Right renal cortex interstitium (tissue), 3 donors: ENCODE measurements at regions not wholly inside any gene's neighbourhood (a gene's known extent, or its start where the extent isn't known, plus 50 kb on each side); places are given as distances from the start of the nearest gene placed in this dataset.
A peak's percentile ranks its signal among the peaks of the same experiment; 100 is the strongest.

Source experiments
- DNase-seq, 3 donors: peaks; one replicate each; pipeline ENCODE4 v3.0.0-alpha.2; 2013; ENCODE audit warnings: low read depth in 3 of 3, low spot score in 2 of 3

DNA sequence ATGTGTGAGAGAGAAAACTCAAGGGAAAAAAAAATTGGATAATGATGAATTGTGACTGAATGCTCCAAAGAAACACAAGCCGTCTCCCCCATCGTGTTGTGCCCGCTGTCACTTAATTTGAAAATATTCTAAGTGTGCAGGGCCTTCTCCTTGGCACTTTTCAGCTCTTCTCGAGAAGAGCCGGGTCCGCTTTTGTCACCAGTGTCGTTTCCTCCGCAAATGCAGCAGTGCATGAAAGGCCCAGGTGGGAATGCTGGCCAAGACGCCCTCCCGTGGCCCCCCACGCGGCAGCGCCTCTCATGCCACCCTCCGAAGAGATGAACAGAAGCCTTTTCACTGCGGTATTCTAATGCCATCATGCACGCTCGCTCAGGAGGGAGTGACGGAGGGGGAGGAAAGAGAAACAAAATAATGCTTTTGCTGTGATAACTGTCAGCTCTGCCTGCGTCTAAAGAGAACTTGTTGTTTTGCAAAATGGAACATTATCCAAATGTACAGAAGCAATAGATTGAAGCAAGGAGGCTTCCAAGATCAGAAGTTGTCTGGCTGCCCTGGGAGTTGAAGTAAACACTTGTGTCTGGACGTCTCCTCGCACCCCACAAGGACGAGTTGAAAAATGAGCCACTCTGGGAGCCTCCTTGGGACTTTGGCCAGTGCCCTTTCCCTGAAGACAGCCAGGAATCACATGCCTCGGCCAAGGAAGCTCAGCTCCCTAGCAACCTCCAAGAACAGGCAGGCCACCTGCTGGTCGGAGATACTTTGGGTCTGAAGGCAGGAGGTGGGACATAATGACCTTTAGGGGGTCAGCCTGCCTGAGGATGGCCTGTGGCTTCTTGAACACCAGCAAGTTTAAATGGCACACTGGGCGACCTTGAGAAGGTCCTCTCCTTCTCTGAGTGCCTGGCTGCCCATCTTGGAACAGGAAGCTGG, 166.1 kb upstream of the ZC3H12A start:
- DNase-seq, result no peak

DNA sequence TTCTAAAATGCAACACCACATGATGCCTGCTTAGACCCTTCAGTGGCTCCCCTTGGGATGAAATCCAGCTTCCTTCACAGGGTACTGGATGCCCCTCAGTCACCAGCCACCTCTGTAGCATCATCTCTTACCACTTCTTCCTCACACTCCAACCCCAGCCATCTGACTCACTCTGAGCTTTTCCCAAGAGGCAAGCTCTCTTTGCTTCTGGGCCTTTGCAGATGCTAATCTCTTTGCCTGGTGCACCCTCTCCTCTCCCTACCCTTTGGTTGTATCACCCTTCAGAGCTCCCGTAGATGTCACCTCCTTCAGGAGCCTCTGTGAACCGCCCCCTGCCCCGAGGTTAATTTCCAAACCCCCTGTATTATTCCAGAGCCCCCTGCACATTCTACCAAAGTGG, 164.8 kb upstream of the ZC3H12A start:
- no peak for DNase-seq

DNA sequence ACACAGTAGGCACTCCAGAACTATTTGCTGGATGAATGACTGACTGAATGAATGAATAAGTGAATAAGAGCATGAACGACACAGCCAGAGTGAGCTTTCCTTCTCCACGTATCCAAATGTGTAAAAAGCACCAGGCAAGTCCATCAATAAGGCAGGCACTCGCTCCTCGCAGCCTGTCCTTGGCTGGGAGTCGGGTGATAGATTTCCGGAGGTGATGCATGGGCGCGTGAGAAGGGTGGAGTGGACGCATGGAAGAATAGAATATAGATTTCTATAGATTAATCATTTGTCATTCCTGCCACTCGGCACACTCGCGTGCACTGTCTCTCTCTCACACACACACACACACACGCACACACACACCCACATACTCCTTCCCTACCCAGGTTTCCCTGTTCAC, 164.3 kb upstream of the ZC3H12A start:
- no peak for DNase-seq

DNA sequence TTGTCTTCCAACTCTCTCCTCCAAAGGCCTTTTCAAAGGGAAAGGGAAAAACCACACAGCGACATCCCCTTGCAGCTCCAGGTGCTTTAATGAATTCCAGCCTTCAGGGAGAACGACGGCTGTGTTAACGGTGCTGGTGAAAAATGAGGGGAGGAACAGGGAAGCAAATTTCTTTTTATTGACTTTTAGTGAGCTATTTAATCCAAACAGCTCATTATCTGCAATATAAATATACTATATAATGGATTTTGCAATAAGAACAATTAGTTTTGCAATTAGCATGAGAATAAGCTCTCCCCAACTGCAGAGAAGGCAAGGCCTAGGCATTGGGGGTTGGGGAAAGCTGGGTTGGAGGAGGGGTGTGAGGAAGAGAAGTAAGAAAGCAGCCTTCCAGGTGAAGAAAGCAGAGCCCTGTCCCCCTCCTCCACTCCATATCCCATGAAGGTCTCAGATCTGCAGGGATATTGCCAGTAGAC, 159.0 kb upstream of the ZC3H12A start:
- no peak for DNase-seq

- DNase-seq, result peak in 2 of 3 donors; percentile 23 to 26
Measured at GRCh38 chr1:37317870-37318467, 156.4 kb upstream of the ZC3H12A start.

- no peak for DNase-seq
Measured at GRCh38 chr1:37318490-37318889, 155.9 kb upstream of the ZC3H12A start.

DNA sequence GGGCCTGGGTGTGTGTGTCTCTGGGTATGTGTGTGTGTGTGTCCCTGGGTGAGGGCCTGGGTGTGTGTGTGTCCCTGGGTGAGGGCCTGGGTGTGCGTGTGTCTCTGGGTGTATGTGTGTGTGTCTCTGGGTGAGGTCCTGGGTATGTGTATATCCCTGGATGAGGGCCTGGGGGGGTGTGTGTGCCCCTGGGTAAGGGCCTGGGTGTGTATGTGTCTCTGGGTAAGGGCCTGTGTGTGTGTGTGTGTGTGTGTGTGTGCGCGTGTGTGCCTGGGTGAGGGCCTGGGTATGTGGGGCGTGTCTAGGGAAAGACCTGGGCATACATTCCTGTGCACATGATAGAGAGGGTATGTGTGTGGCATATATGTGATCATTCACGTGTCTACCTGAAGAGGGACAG, 155.1 kb upstream of the ZC3H12A start:
- no peak for DNase-seq

DNA sequence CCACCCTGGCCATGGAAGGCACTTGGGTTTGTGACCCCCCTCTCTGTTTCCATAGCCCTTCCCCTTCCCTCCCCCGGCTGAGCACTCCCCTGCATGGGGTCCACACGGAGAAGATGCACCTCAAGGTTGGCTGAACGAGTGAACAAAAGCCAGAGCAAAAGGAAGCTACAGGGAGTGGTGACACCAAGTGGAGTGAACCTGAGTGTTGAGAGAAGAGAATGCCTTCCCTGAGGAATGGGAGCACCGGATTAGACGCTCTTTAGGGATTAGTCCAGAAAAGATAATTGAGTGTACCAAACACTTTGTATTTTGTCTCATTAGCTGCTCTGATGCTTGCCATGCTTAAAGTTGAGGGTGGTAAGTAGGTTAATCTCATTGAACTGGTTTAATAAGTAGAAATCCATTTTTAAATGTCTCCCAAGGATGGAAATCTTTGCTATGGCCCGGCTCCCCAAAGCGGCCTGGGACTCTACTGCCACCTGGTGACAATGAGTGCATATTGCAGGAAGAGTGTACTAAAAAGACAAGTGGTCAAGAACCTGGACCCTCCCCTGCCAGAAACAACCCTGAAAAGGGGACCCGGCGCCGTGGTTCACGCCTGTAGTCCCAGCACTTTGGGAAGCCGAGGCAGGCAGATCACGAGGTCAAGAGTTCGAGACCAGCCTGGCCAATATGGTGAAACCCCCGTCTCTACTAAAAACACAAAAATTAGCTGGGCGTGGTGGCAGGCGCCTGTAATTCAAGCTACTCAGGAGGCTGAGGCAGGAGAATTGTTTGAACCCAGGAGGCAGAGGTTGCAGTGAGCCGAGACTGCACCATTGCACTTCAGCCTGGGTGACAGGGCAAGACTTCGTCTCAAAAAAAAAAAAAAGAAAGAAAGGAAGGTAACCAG, 150.6 kb upstream of the ZC3H12A start:
- DNase-seq, result no peak

GRCh38 chr1:37325010-37325409, 149.4 kb upstream of the ZC3H12A start:
- no peak for DNase-seq

DNA sequence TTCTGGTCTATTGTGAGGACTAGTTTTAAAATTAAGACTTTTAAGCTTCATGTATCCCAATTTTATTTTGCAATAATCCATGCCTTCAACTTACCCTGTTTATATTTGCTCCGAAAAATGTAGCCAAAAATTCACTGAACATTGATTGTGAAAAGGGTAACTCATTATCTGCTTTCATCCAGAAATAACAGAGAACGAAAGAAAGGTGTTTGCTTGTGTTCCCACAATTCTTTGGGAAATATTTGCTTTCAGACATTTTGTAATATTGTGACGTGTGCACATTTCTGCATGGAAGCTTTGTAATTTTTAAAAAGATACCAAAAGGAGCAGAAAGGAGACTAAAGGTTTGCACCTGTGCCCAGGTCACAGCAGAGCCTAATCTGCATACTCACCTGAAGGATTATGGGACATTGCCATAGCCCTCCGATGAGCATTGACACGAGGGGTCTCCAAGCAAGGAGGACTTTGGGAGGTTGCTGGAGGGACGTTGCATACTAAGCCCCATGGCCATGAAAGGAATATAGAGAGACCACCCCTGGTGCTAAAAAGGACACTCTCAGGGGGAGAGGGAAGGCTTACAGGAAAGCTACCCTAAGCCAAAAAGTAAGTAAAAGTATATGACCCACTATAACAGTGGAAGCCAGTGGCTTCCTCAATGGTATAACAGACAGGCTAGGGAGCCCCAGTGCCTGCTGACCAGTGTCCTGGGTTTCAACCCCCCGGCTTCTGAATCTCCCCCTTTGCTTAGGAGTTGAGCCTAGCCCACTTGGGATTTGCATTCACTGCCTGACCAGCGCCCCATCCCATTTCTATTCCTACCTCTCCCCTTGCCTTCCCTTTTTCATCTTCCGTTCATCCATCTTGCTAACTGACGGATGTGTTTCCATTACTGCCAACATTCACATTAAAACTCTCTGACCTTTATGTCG, 148.6 kb upstream of the ZC3H12A start:
- DNase-seq, result no peak

DNA sequence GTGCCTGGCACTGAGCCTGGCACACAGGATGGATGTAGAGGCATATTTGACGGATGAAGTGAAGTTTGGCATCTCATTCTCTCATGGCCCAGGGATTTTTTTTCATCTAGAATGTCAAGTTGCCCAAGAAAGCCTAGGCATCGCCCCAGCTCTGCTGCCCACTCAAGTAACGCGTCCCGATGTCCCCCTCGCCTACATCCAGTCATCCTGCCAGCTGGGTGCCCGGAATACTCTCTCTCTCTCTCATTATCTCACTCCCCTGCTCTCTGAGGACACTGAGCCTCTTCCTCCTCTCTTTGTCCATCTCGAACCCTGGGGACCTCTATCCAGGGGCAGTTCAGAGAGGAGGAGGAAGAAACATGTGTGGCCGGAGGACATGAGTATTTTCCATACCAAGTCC, 142.3 kb upstream of the ZC3H12A start:
- DNase-seq, result no peak

DNA sequence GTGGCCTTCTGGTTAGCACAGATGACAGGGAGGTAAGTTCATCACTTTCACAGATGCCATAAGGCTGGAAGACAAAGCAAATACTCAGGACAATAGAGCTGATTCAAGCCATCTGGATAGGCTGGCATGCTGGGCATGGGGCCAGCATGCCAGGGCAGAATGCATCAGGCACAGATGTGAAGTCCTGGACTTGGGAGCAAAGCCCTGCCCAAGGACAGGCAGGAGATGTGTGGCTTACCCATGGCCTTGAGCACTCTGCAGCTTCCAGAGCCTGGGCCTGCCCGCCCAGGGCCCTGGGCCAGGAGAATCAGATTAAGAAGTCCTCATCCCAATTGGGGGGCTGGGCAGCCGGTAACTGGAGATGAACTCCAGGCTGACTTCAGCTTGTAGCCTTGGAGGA, 135.7 kb upstream of the ZC3H12A start:
- no peak for DNase-seq

DNA sequence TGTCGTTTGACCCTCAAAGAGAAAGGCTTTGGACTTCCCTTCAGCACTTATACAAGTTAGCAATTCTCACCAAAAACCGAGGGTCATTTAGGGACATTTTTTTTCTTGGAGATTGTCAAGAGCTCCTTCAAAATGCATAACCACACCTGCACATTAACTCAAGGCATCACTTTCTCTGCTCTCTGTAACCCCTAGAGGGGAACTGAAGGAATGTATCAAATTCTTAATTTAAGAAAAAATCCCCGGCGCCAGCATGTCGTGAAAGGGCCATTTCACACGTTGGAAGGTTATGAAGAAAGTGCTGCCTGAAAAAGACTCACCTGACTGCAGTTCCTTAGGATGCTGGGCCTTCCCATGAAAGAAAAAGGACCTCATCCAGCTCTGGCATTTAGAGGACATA, 131.6 kb upstream of the ZC3H12A start:
- no peak for DNase-seq

- no peak for DNase-seq
Measured at GRCh38 chr1:37347104-37347649, 127.2 kb upstream of the ZC3H12A start.

- no peak for DNase-seq
Measured at GRCh38 chr1:37353871-37354270, 120.5 kb upstream of the ZC3H12A start.

- no peak for DNase-seq
Measured at GRCh38 chr1:37354876-37355650, 119.3 kb upstream of the ZC3H12A start.

DNA sequence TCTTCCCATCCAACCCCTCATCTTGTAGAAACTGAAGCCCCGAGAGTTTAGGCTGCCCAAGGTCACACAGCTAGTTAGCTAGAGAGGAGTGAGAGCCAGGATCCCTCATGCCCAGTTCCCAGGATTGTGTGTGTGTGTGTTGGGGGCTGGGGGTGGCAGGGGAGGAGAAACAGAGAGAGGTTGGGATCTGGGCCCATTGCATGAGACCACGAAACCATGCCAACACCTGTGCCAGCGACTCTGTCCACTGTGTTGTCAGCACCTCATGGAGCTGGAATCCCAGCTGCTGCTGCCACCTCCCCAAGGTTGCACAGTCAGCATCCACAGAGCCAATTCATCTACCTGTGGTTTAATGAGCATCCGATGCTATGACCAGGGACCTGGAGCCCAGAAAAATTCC, 115.4 kb upstream of the ZC3H12A start:
- no peak for DNase-seq

GRCh38 chr1:37360011-37360410, 114.4 kb upstream of the ZC3H12A start:
- no peak for DNase-seq
